ENCODE measurements at regions not wholly inside any gene's neighbourhood (a gene's known extent, or its start where the extent isn't known, plus 50 kb on each side); places are given as distances from the start of the nearest gene placed in this dataset.

DNA sequence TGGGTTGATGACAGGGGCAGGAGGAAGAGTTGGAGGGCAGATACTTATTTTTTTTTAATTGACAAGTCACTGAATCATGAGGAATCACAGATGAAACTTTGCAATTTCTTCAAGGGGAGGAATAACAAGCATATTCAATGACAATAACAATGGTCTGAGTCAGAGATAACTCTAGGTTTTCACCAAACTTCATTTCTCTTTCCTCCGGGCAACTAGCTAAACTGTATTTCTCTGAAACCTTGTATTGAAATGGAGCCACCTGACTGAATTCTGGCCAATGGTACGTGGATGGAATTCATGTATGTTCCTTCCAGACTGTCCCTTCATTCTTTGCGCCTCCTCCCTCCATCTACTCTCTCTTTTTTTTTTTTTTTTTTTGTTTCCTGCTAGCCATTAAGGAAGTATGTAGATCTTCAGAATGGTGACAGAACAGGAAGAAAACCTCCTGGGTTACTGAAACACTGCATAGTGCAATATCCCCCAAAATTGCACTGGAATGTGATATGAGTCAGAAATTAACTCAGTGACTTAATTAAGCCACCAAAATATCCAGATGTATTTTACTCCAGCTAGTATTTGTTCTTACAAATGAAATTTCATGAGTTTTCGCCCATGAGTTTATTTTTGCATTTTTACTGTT is 495.4 kb downstream of the OTOL1 start:
- TF ChIP-seq, protein P1, sequence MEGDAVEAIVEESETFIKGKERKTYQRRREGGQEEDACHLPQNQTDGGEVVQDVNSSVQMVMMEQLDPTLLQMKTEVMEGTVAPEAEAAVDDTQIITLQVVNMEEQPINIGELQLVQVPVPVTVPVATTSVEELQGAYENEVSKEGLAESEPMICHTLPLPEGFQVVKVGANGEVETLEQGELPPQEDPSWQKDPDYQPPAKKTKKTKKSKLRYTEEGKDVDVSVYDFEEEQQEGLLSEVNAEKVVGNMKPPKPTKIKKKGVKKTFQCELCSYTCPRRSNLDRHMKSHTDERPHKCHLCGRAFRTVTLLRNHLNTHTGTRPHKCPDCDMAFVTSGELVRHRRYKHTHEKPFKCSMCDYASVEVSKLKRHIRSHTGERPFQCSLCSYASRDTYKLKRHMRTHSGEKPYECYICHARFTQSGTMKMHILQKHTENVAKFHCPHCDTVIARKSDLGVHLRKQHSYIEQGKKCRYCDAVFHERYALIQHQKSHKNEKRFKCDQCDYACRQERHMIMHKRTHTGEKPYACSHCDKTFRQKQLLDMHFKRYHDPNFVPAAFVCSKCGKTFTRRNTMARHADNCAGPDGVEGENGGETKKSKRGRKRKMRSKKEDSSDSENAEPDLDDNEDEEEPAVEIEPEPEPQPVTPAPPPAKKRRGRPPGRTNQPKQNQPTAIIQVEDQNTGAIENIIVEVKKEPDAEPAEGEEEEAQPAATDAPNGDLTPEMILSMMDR (conservative IDR thresholded peaks at IDR 0.05): no peak
- Histone ChIP-seq H4K8ac (replicated peaks; ENCODE audit: insufficient read length, low read depth, low read length) (no peak overlapping the region), H2BK5ac (ENCODE audit: insufficient read length, low read length) (no peak overlapping the region), H4K91ac (ENCODE audit: insufficient read length, low read depth, low read length) (no peak overlapping the region), H2BK12ac (ENCODE audit: insufficient read length, low read depth, low read length) (no peak overlapping the region), H4K5ac (ENCODE audit: insufficient read length, low read depth, low read length) (no peak overlapping the region), H3K56ac (ENCODE audit: insufficient read length, low read depth, low read length) (no peak overlapping the region), H3K79me2 (ENCODE audit: insufficient read depth, low read length) (no peaks in the 10 kb centered on the region), H3K4me1 (ENCODE audit: insufficient read depth, low read length) (no peaks in the 10 kb centered on the region), H4K20me1 (ENCODE audit: control insufficient read depth, insufficient read depth, insufficient read length) (no peaks in the 10 kb centered on the region), H2BK20ac (ENCODE audit: low read depth, low read length, poor library complexity, severe bottlenecking) (no peak overlapping the region), H2AK5ac (ENCODE audit: insufficient read length, low read length) (no peak overlapping the region), H3K79me1 (ENCODE audit: insufficient read depth, low read depth, low read length, poor library complexity, severe bottlenecking) (no peaks in the 10 kb centered on the region), H3K14ac (ENCODE audit: insufficient read depth, low read length) (no peak overlapping the region), H3K9me3 (ENCODE audit: control insufficient read depth, low read depth, low read length) (no peaks in the 10 kb centered on the region), H3K9ac (ENCODE audit: extremely low read depth, insufficient read length, low read length) (no peak overlapping the region), H3T11ph (ENCODE audit: low read length) (no peak overlapping the region), H3K18ac (ENCODE audit: insufficient read length, low read depth, low read length) (no peak overlapping the region), H3K4me2 (ENCODE audit: insufficient read depth, insufficient read length, low read length) (no peak overlapping the region), H3K4ac (ENCODE audit: low read depth, low read length) (no peak overlapping the region), H2BK120ac (ENCODE audit: low read depth, low read length, poor library complexity, severe bottlenecking) (no peak overlapping the region), H3K23me2 (ENCODE audit: insufficient read length, low read depth, low read length, poor library complexity, severe bottlenecking) (no peaks in the 10 kb centered on the region), H3K23ac (ENCODE audit: insufficient read length, low read depth, low read length) (no peak overlapping the region), H2BK15ac (ENCODE audit: low read depth, low read length) (no peak overlapping the region), H2AFZ (ENCODE audit: low read length) (no peak overlapping the region), H3K27me3 (ENCODE audit: insufficient read depth, low read length) (no peaks in the 10 kb centered on the region), H3K27ac (ENCODE audit: insufficient read length, low read depth, low read length) (no peak overlapping the region)
- WGBS (ENCODE audit: extremely low coverage, insufficient read length, low lambda C conversion rate): no CpG with 5 or more reads among the region's 4 CpGs
- H3K4me1 Mint-ChIP-seq: no peaks in the 10 kb centered on the region
- H3K9me3 Mint-ChIP-seq: no peaks in the 10 kb centered on the region
- DNase-seq: no peak
- no peak overlapping the region for H3K27ac Mint-ChIP-seq
- no peak overlapping the region for H3K4me3 Mint-ChIP-seq
- H3K27me3 Mint-ChIP-seq (ENCODE audit: low read depth): no peaks in the 10 kb centered on the region
- no peaks in the 10 kb centered on the region for H3K36me3 Mint-ChIP-seq (ENCODE audit: insufficient read depth in 1 of 3, low read depth in 3 of 3)

All from H9 (cell line).